Transverse colon (tissue), 3 donors: ENCODE measurements at regions not wholly inside any gene's neighbourhood (a gene's known extent, or its start where the extent isn't known, plus 50 kb on each side); places are given as distances from the start of the nearest gene placed in this dataset.
"Not testable (repeated sequence)": the region's sequence is repeated elsewhere in the genome, so short reads cannot be mapped to it uniquely, and the experiment has no call there.

Experiments used
- POLR2A ChIP-seq: fragments of 450-650 bp; IDR thresholded peaks from one replicate; pipeline ENCODE4 v1.6.1; 2016; ENCODE audit warnings: antibody characterized with exemption, mild to moderate bottlenecking, moderate library complexity
- TF ChIP-seq, protein P1 (sequence below), 5 experiments: fragments of 200-600 bp in 3 of 5; fragments of 450-650 bp in 2 of 5; sonication (generic) in 3 of 5; IDR thresholded peaks; 1 replicate in 2 of 5; 2 replicates in 3 of 5; pipeline ENCODE4 v1.5.1; 2016 to 2017; ENCODE audit warnings: antibody characterized with exemption in 5 of 5, inconsistent platforms in 3 of 5, mild to moderate bottlenecking in 2 of 5, moderate library complexity in 1 of 5

DNA sequence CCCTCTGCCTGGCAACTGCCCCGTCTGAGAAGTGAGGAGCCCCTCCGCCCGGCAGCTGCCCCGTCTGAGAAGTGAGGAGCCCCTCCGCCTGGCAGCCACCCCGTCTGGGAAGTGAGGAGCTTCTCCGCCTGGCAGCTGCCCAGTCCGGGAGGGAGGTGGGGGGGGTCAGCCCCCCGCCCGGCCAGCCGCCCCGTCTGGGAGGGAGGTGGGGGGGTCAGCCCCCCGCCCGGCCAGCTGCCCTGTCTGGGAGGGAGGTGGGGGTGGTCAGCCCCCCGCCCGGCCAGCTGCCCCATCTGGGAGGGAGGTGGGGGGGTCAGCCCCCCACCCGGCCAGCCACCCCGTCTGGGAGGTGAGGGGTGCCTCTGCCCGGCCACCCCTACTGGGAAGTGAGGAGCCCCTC lies 167.8 kb upstream of the FGF16 start:
- TF ChIP-seq, protein P1, sequence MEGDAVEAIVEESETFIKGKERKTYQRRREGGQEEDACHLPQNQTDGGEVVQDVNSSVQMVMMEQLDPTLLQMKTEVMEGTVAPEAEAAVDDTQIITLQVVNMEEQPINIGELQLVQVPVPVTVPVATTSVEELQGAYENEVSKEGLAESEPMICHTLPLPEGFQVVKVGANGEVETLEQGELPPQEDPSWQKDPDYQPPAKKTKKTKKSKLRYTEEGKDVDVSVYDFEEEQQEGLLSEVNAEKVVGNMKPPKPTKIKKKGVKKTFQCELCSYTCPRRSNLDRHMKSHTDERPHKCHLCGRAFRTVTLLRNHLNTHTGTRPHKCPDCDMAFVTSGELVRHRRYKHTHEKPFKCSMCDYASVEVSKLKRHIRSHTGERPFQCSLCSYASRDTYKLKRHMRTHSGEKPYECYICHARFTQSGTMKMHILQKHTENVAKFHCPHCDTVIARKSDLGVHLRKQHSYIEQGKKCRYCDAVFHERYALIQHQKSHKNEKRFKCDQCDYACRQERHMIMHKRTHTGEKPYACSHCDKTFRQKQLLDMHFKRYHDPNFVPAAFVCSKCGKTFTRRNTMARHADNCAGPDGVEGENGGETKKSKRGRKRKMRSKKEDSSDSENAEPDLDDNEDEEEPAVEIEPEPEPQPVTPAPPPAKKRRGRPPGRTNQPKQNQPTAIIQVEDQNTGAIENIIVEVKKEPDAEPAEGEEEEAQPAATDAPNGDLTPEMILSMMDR (IDR thresholded peaks at IDR 0.05), result not testable (repeated sequence)
- not testable (repeated sequence) for TF ChIP-seq POLR2A
